Stomach (tissue), 4 donors: ENCODE measurements at regions not wholly inside any gene's neighbourhood (a gene's known extent, or its start where the extent isn't known, plus 50 kb on each side); places are given as distances from the start of the nearest gene placed in this dataset.

ENCODE experiments used
- EP300 ChIP-seq: sonication (generic); formaldehyde crosslinking; IDR thresholded peaks from one replicate; pipeline ENCODE4 v1.6.1; 2017; ENCODE audit warnings: antibody characterized with exemption
- TF ChIP-seq, protein P1 (sequence below), 7 experiments: fragments of 450-650 bp in 4 of 7; fragments of 200-600 bp in 3 of 7; sonication (generic) in 3 of 7; IDR thresholded peaks; one replicate each; pipeline ENCODE4 v1.5.1; 2016 to 2019; ENCODE audit warnings: antibody characterized with exemption in 7 of 7, control low read depth in 2 of 7, mild to moderate bottlenecking in 1 of 7

DNA sequence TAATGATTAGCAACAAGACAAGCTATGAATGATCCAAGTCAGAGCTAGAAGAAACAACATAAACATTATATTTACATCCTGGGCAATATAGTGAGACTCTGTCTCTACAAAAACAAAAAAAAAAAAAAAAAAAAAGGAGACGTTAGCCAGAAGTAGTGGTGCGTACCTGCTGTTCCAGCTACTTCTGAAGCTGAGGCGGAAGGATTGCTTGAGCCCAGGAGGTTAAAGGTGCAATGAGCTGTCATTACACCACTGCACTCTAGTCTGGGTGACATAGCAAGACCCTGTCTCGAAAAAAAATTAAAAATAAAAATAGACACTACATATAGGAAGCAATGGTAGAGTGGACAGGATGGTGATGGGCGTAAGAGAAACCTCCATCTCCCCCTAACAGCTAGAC, 144.6 kb upstream of the VCX3A start:
- TF ChIP-seq, protein P1, sequence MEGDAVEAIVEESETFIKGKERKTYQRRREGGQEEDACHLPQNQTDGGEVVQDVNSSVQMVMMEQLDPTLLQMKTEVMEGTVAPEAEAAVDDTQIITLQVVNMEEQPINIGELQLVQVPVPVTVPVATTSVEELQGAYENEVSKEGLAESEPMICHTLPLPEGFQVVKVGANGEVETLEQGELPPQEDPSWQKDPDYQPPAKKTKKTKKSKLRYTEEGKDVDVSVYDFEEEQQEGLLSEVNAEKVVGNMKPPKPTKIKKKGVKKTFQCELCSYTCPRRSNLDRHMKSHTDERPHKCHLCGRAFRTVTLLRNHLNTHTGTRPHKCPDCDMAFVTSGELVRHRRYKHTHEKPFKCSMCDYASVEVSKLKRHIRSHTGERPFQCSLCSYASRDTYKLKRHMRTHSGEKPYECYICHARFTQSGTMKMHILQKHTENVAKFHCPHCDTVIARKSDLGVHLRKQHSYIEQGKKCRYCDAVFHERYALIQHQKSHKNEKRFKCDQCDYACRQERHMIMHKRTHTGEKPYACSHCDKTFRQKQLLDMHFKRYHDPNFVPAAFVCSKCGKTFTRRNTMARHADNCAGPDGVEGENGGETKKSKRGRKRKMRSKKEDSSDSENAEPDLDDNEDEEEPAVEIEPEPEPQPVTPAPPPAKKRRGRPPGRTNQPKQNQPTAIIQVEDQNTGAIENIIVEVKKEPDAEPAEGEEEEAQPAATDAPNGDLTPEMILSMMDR (IDR thresholded peaks at IDR 0.05), result no peak
- no peak for TF ChIP-seq EP300
